Stimulated activated effector memory CD8-positive, alpha-beta T cell treated with anti-CD3 and anti-CD28 coated beads, Interleukin-12 subunit alpha, Interleukin-12 subunit beta, amount 100 ng/mL, for 72 hours (primary cell): ENCODE measurements at regions not wholly inside any gene's neighbourhood (a gene's known extent, or its start where the extent isn't known, plus 50 kb on each side); places are given as distances from the start of the nearest gene placed in this dataset.

ENCODE experiments used
- ATAC-seq: fragments of 150-1000 bp; cut with Tn5 transposase; 2 replicates; pipeline ENCODE4 v1.10.0; 2021
- DNase-seq, 2 donors: peaks; one replicate each; pipeline ENCODE4 v3.0.0; 2021 to 2022; ENCODE audit warnings: low spot score in 2 of 2
- H3K27ac Mint-ChIP-seq: one replicate; pipeline ENCODE4 v1.8.0; 2022; ENCODE audit warnings: mild to moderate bottlenecking, mixed read lengths
- H3K36me3 Mint-ChIP-seq: one replicate; pipeline ENCODE4 v1.8.0; 2022; ENCODE audit warnings: mild to moderate bottlenecking, mixed read lengths
- H3K4me1 Mint-ChIP-seq: one replicate; pipeline ENCODE4 v1.8.0; 2022; ENCODE audit warnings: mixed read lengths
- H3K4me3 Mint-ChIP-seq: one replicate; pipeline ENCODE4 v1.8.0; 2022; ENCODE audit warnings: mild to moderate bottlenecking, mixed read lengths
- H3K9me3 Mint-ChIP-seq: one replicate; pipeline ENCODE4 v1.8.0; 2022; ENCODE audit warnings: mixed read lengths

- no peak for DNase-seq
- Mint-ChIP-seq H3K4me3 (no peak overlapping the region), H3K4me1 (no peaks in the 10 kb centered on the region), H3K27ac (no peak overlapping the region), H3K9me3 (peaks cover 6% of the 10 kb centered on the region), H3K36me3 (no peaks in the 10 kb centered on the region)
- no peak for ATAC-seq
Measured at GRCh38 chr1:218752126-218752525, 407.0 kb downstream of the TGFB2 start.

- no peaks in the 10 kb centered on the region for H3K4me1 Mint-ChIP-seq
- no peak overlapping the region for H3K4me3 Mint-ChIP-seq
- no peak overlapping the region for H3K27ac Mint-ChIP-seq
- no peak for ATAC-seq
- H3K9me3 Mint-ChIP-seq = no peaks in the 10 kb centered on the region
- DNase-seq = no peak
- H3K36me3 Mint-ChIP-seq = no peaks in the 10 kb centered on the region
Measured at GRCh38 chr1:218754477-218754876, 409.3 kb downstream of the TGFB2 start.

- ATAC-seq = no peak
- H3K36me3 Mint-ChIP-seq = no peaks in the 10 kb centered on the region
- no peak overlapping the region for H3K27ac Mint-ChIP-seq
- DNase-seq = no peak
- H3K4me1 Mint-ChIP-seq = no peaks in the 10 kb centered on the region
- no peaks in the 10 kb centered on the region for H3K9me3 Mint-ChIP-seq
- H3K4me3 Mint-ChIP-seq = no peak overlapping the region
Measured at GRCh38 chr1:218755128-218755527, 410.0 kb downstream of the TGFB2 start.

GRCh38 chr1:218759795-218760194 is 413.9 kb upstream of the LYPLAL1 start:
- Mint-ChIP-seq H3K36me3 (no peaks in the 10 kb centered on the region), H3K4me1 (no peaks in the 10 kb centered on the region), H3K9me3 (no peaks in the 10 kb centered on the region), H3K27ac (no peak overlapping the region), H3K4me3 (no peak overlapping the region)
- DNase-seq (no peak), ATAC-seq (peak; percentile 34)

GRCh38 chr1:218760601-218761570 is 412.8 kb upstream of the LYPLAL1 start:
- no peak overlapping the region for H3K27ac Mint-ChIP-seq
- H3K36me3 Mint-ChIP-seq = no peaks in the 10 kb centered on the region
- DNase-seq = no peak
- no peak overlapping the region for H3K4me3 Mint-ChIP-seq
- no peaks in the 10 kb centered on the region for H3K9me3 Mint-ChIP-seq
- ATAC-seq = no peak
- no peaks in the 10 kb centered on the region for H3K4me1 Mint-ChIP-seq

GRCh38 chr1:218763538-218763937 is 410.1 kb upstream of the LYPLAL1 start:
- DNase-seq (no peak), ATAC-seq (no peak)
- Mint-ChIP-seq H3K27ac (no peak overlapping the region), H3K36me3 (no peaks in the 10 kb centered on the region), H3K4me1 (no peaks in the 10 kb centered on the region), H3K4me3 (no peak overlapping the region), H3K9me3 (no peaks in the 10 kb centered on the region)

GRCh38 chr1:218765753-218766152 is 407.9 kb upstream of the LYPLAL1 start:
- H3K9me3 Mint-ChIP-seq = no peaks in the 10 kb centered on the region
- H3K27ac Mint-ChIP-seq = no peak overlapping the region
- H3K36me3 Mint-ChIP-seq = no peaks in the 10 kb centered on the region
- no peaks in the 10 kb centered on the region for H3K4me1 Mint-ChIP-seq
- DNase-seq (no peak), ATAC-seq (no peak)
- no peak overlapping the region for H3K4me3 Mint-ChIP-seq

GRCh38 chr1:218771931-218772330 is 401.7 kb upstream of the LYPLAL1 start:
- DNase-seq (no peak), ATAC-seq (no peak)
- Mint-ChIP-seq H3K4me1 (no peaks in the 10 kb centered on the region), H3K36me3 (no peaks in the 10 kb centered on the region), H3K9me3 (peaks cover 5% of the 10 kb centered on the region), H3K27ac (no peak overlapping the region), H3K4me3 (no peak overlapping the region)

GRCh38 chr1:218772575-218772974 is 401.1 kb upstream of the LYPLAL1 start:
- ATAC-seq (no peak), DNase-seq (no peak)
- Mint-ChIP-seq H3K27ac (no peak overlapping the region), H3K4me3 (no peak overlapping the region), H3K4me1 (no peaks in the 10 kb centered on the region), H3K9me3 (peaks cover 5% of the 10 kb centered on the region), H3K36me3 (no peaks in the 10 kb centered on the region)

GRCh38 chr1:218775501-218776021 is 398.1 kb upstream of the LYPLAL1 start:
- Mint-ChIP-seq H3K4me1 (no peaks in the 10 kb centered on the region), H3K36me3 (no peaks in the 10 kb centered on the region), H3K9me3 (peaks cover 5% of the 10 kb centered on the region), H3K27ac (no peak overlapping the region), H3K4me3 (no peak overlapping the region)
- DNase-seq (no peak), ATAC-seq (no peak)

GRCh38 chr1:218778257-218779126 is 395.2 kb upstream of the LYPLAL1 start:
- Mint-ChIP-seq H3K27ac (no peak overlapping the region), H3K4me3 (no peak overlapping the region), H3K9me3 (peaks cover 3% of the 10 kb centered on the region), H3K36me3 (no peaks in the 10 kb centered on the region), H3K4me1 (no peaks in the 10 kb centered on the region)
- no peak for ATAC-seq
- no peak for DNase-seq

GRCh38 chr1:218779341-218780100 is 394.2 kb upstream of the LYPLAL1 start:
- Mint-ChIP-seq H3K36me3 (no peaks in the 10 kb centered on the region), H3K4me1 (no peaks in the 10 kb centered on the region)
- no peak for ATAC-seq

GRCh38 chr1:218783131-218783530 is 390.5 kb upstream of the LYPLAL1 start:
- Mint-ChIP-seq H3K27ac (no peak overlapping the region), H3K4me1 (no peaks in the 10 kb centered on the region), H3K4me3 (no peak overlapping the region), H3K9me3 (peaks cover 3% of the 10 kb centered on the region), H3K36me3 (no peaks in the 10 kb centered on the region)
- DNase-seq (no peak), ATAC-seq (no peak)

More at GRCh38 chr1:218779341-218780100, 394.2 kb upstream of the LYPLAL1 start:
- Mint-ChIP-seq H3K27ac (no peak overlapping the region), H3K4me3 (no peak overlapping the region), H3K9me3 (peaks cover 3% of the 10 kb centered on the region)
- no peak for DNase-seq

- H3K27ac Mint-ChIP-seq = no peak overlapping the region
- ATAC-seq = no peak
- H3K36me3 Mint-ChIP-seq = no peaks in the 10 kb centered on the region
- no peaks in the 10 kb centered on the region for H3K4me1 Mint-ChIP-seq
- H3K4me3 Mint-ChIP-seq = no peak overlapping the region
- peaks cover 3% of the 10 kb centered on the region for H3K9me3 Mint-ChIP-seq
- no peak for DNase-seq
Measured at GRCh38 chr1:218783916-218784315, 389.8 kb upstream of the LYPLAL1 start.

- H3K4me3 Mint-ChIP-seq = no peak overlapping the region
- ATAC-seq (no peak), DNase-seq (no peak)
- peaks cover 9% of the 10 kb centered on the region for H3K9me3 Mint-ChIP-seq
- no peaks in the 10 kb centered on the region for H3K4me1 Mint-ChIP-seq
- H3K36me3 Mint-ChIP-seq = no peaks in the 10 kb centered on the region
- H3K27ac Mint-ChIP-seq = no peak overlapping the region
Measured at GRCh38 chr1:218785928-218786327, 387.8 kb upstream of the LYPLAL1 start.
